ENCODE measurements at regions not wholly inside any gene's neighbourhood (a gene's known extent, or its start where the extent isn't known, plus 50 kb on each side); places are given as distances from the start of the nearest gene placed in this dataset.

DNA sequence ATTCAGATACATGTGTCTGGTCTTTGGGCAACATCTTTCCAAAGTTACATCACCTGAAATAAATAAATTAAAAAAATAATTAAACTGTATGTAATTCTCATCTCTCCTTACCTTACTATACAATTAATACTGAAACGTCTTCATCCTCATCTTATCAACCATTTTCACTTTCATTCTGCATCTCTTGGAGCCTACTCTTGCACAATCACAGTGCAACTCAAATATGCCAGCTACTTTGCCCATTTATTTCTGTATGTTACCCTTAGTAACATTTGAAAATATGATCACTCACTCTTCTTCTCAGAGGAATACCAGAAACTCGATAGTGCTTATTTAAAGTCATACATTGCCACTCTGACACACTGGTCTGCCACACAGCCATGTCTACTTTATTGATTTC, 1357.1 kb upstream of the CADM2 start:
- TF ChIP-seq, protein P1, sequence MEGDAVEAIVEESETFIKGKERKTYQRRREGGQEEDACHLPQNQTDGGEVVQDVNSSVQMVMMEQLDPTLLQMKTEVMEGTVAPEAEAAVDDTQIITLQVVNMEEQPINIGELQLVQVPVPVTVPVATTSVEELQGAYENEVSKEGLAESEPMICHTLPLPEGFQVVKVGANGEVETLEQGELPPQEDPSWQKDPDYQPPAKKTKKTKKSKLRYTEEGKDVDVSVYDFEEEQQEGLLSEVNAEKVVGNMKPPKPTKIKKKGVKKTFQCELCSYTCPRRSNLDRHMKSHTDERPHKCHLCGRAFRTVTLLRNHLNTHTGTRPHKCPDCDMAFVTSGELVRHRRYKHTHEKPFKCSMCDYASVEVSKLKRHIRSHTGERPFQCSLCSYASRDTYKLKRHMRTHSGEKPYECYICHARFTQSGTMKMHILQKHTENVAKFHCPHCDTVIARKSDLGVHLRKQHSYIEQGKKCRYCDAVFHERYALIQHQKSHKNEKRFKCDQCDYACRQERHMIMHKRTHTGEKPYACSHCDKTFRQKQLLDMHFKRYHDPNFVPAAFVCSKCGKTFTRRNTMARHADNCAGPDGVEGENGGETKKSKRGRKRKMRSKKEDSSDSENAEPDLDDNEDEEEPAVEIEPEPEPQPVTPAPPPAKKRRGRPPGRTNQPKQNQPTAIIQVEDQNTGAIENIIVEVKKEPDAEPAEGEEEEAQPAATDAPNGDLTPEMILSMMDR (IDR thresholded peaks at IDR 0.05), result no peak
- TF ChIP-seq POLR2AphosphoS5 (IDR thresholded peaks at IDR 0.05), result no peak
- TF ChIP-seq POLR2A (IDR thresholded peaks at IDR 0.05), result no peak

Measured in transverse colon (tissue), 4 donors.